ENCODE measurements at regions not wholly inside any gene's neighbourhood (a gene's known extent, or its start where the extent isn't known, plus 50 kb on each side); places are given as distances from the start of the nearest gene placed in this dataset.

- H3K9me3 ChIP-seq (ENCODE audit: control insufficient read depth, low read length) = no peaks in the 10 kb centered on the region
- H3K27ac ChIP-seq = no peak overlapping the region
- H2AFZ ChIP-seq = no peak overlapping the region
- no peak overlapping the region for H3K4me3 ChIP-seq (ENCODE audit: low read depth, low read length)
- H3K9ac ChIP-seq = no peak overlapping the region
- H3K36me3 ChIP-seq (ENCODE audit: control insufficient read depth, insufficient read depth, low read length) = no peaks in the 10 kb centered on the region
- H3K4me1 ChIP-seq = no peaks in the 10 kb centered on the region
- TF ChIP-seq, protein P1, sequence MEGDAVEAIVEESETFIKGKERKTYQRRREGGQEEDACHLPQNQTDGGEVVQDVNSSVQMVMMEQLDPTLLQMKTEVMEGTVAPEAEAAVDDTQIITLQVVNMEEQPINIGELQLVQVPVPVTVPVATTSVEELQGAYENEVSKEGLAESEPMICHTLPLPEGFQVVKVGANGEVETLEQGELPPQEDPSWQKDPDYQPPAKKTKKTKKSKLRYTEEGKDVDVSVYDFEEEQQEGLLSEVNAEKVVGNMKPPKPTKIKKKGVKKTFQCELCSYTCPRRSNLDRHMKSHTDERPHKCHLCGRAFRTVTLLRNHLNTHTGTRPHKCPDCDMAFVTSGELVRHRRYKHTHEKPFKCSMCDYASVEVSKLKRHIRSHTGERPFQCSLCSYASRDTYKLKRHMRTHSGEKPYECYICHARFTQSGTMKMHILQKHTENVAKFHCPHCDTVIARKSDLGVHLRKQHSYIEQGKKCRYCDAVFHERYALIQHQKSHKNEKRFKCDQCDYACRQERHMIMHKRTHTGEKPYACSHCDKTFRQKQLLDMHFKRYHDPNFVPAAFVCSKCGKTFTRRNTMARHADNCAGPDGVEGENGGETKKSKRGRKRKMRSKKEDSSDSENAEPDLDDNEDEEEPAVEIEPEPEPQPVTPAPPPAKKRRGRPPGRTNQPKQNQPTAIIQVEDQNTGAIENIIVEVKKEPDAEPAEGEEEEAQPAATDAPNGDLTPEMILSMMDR (IDR thresholded peaks at IDR 0.05) = no peak
- H3K27me3 ChIP-seq (ENCODE audit: control insufficient read depth, insufficient read depth, low read length) = no peaks in the 10 kb centered on the region
- H3K79me2 ChIP-seq = no peaks in the 10 kb centered on the region
- H3K4me2 ChIP-seq (ENCODE audit: low read length) = no peak overlapping the region
These were observed 337.3 kb upstream of the DACH1 start for GRCh38 chr13:72204291-72204690.

DNA sequence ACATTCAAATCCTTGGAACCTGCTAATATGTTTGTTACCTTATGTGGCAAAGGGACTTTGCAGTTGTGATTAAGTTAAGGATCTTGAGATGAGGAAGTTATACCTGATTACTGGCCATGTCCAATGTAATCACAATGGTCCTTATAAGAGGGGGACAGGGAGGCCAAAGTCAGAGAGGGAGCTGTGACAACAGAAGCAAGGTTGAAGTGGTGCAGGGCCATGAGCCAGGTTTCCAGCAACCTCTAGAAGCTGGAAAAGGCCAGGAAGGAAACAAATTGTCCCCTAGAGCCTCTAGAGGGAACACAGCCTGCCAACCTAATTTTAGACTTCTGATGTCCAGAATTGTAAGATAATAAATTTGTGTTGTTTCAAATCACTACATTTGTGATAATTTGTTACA, 334.7 kb upstream of the DACH1 start:
- Histone ChIP-seq H3K27ac (no peak overlapping the region), H3K4me1 (peaks cover 7% of the 10 kb centered on the region), H3K36me3 (ENCODE audit: control insufficient read depth, insufficient read depth, low read length) (no peaks in the 10 kb centered on the region), H2AFZ (no peak overlapping the region), H3K9me3 (ENCODE audit: control insufficient read depth, low read length) (no peaks in the 10 kb centered on the region), H3K4me2 (ENCODE audit: low read length) (no peak overlapping the region), H3K9ac (no peak overlapping the region), H3K79me2 (no peaks in the 10 kb centered on the region), H3K4me3 (ENCODE audit: low read depth, low read length) (no peak overlapping the region), H3K27me3 (ENCODE audit: control insufficient read depth, insufficient read depth, low read length) (no peaks in the 10 kb centered on the region)
- TF ChIP-seq, protein P1 (IDR thresholded peaks at IDR 0.05) = no peak

DNA sequence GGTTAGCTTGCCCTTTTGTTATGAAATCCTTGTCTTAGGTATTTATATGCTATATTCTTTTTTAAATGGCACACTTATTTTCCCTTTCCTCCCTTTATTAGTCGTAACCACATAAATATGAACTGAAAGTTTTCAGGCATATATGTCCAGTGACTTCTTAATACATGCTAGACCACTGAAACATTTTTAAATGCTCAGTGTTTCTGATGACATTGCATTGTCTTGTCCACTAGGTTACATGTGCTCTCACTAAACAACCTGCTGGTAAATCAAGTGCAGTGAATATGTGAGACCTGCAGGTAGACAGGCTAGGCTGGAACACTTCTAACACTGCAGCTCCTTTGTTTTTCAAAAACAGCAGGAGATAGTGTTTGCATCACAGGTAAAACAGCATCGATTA, 332.6 kb upstream of the DACH1 start:
- Histone ChIP-seq H2AFZ (no peak overlapping the region), H3K4me3 (ENCODE audit: low read depth, low read length) (no peak overlapping the region), H3K4me2 (ENCODE audit: low read length) (no peak overlapping the region), H3K79me2 (no peaks in the 10 kb centered on the region), H3K9me3 (ENCODE audit: control insufficient read depth, low read length) (no peaks in the 10 kb centered on the region), H3K4me1 (peaks cover 10% of the 10 kb centered on the region), H3K36me3 (ENCODE audit: control insufficient read depth, insufficient read depth, low read length) (no peaks in the 10 kb centered on the region), H3K9ac (no peak overlapping the region), H3K27me3 (ENCODE audit: control insufficient read depth, insufficient read depth, low read length) (no peaks in the 10 kb centered on the region), H3K27ac (peak overlapping the region; percentile 36)
- TF ChIP-seq, protein P1 (IDR thresholded peaks at IDR 0.05) = no peak

- Histone ChIP-seq H3K4me2 (ENCODE audit: low read length) (no peak overlapping the region), H3K27me3 (ENCODE audit: control insufficient read depth, insufficient read depth, low read length) (no peaks in the 10 kb centered on the region), H3K36me3 (ENCODE audit: control insufficient read depth, insufficient read depth, low read length) (no peaks in the 10 kb centered on the region), H3K79me2 (no peaks in the 10 kb centered on the region), H2AFZ (no peak overlapping the region), H3K9ac (no peak overlapping the region), H3K4me3 (ENCODE audit: low read depth, low read length) (no peak overlapping the region), H3K9me3 (ENCODE audit: control insufficient read depth, low read length) (no peaks in the 10 kb centered on the region), H3K27ac (peak overlapping the region; percentile 36), H3K4me1 (peaks cover 10% of the 10 kb centered on the region)
- TF ChIP-seq, protein P1 (IDR thresholded peaks at IDR 0.05) = no peak
These were observed 332.1 kb upstream of the DACH1 start for GRCh38 chr13:72198967-72199560.

DNA sequence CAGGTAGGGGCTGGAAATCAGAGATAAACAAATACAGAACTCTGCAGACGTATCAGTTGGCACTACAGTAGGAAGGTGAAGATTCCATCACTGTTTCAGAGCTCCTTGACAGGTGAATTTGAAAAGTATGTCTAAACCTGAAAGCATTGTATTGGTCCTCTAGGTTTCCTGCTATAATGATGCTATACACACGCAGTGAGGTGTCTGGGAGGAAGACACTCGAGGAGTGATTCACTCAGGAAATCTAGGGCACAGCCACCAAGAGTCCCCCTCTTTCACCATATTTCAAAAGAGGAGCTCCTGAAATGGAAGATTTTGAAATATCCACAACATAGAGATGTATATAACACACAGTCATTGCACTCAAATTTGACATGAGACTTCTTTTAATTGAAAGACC, 331.0 kb upstream of the DACH1 start:
- peaks cover 10% of the 10 kb centered on the region for H3K4me1 ChIP-seq
- H3K9ac ChIP-seq = no peak overlapping the region
- peak overlapping the region; percentile 15 for H3K4me2 ChIP-seq (ENCODE audit: low read length)
- H3K27ac ChIP-seq = peak overlapping the region; percentile 51
- H3K36me3 ChIP-seq (ENCODE audit: control insufficient read depth, insufficient read depth, low read length) = no peaks in the 10 kb centered on the region
- no peaks in the 10 kb centered on the region for H3K79me2 ChIP-seq
- no peak overlapping the region for H3K4me3 ChIP-seq (ENCODE audit: low read depth, low read length)
- H2AFZ ChIP-seq = peak overlapping the region; percentile 42
- TF ChIP-seq, protein P1 (IDR thresholded peaks at IDR 0.05) = no peak
- H3K27me3 ChIP-seq (ENCODE audit: control insufficient read depth, insufficient read depth, low read length) = no peaks in the 10 kb centered on the region
- no peaks in the 10 kb centered on the region for H3K9me3 ChIP-seq (ENCODE audit: control insufficient read depth, low read length)

Measured in parathyroid adenoma (tissue), 2 donors.